GM12878 (cell line): ENCODE measurements at regions not wholly inside any gene's neighbourhood (a gene's known extent, or its start where the extent isn't known, plus 50 kb on each side); places are given as distances from the start of the nearest gene placed in this dataset.

Experiments
- ATAC-seq: fragments of 200-7000 bp; cut with Tn5 transposase; 3 replicates; pipeline ENCODE4 v1.9.1; 2020; ENCODE audit warnings: mild to moderate bottlenecking, moderate library complexity
- BruUV-seq: library from RNA; stranded (reverse); fragments of 400-500 nt; replicated peaks from 2 replicates; lab custom pipeline; 2021; lab: Mats Ljungman, UMichigan
- CTCF ChIA-PET: fragments of 300-600 bp; sonication (Branson Sonifier 250); formaldehyde crosslinking; extraction: SDS; loops from one replicate; lab custom pipeline; 2021; ENCODE audit warnings: inconsistent platforms; lab: Yijun Ruan, JAX
- POLR2A ChIA-PET: fragments of 350-600 bp; formaldehyde crosslinking; extraction: SDS; loops from one replicate; lab custom pipeline; 2021; ENCODE audit warnings: inconsistent platforms; lab: Charles Lee
- RAD21 ChIA-PET: fragments of 300-600 bp; sonication (Branson Sonifier 250); formaldehyde crosslinking; loops from one replicate; lab custom pipeline; 2023; ENCODE audit warnings: antibody characterized with exemption; ENCODE audit not compliant: unreplicated experiment; lab: Charles Lee
- SMC1A ChIA-PET: fragments of 300-600 bp; sonication (Branson Sonifier 250); formaldehyde crosslinking; loops from one replicate; lab custom pipeline; 2023; ENCODE audit not compliant: unreplicated experiment, uncharacterized antibody; lab: Charles Lee
- DNase-seq: peaks from one replicate; pipeline ENCODE4 v3.0.0-alpha.2; 2011; ENCODE audit warnings: low read depth, low spot score
- FAIRE-seq: peaks from 3 replicates; lab custom pipeline; 2011; peaks lifted over from hg19 to GRCh38; lab: Jason Lieb, UNC
- H2AFZ ChIP-seq: 2 replicates; pipeline ENCODE4 v1.6.0; 2011; ENCODE audit warnings: low read depth, low read length, control low read depth; ENCODE audit not compliant: control insufficient read depth
- H3K27ac ChIP-seq: 2 replicates; pipeline ENCODE4 v1.5.1; 2011; ENCODE audit warnings: control low read depth; ENCODE audit not compliant: control insufficient read depth, insufficient read depth
- H3K27me3 ChIP-seq, 2 experiments: replicated peaks in 1 of 2; 2 replicates each; pipeline versions ENCODE4 v1.6.0 to v1.6.1; 2011; ENCODE audit warnings: low read length in 1 of 2; ENCODE audit not compliant: control insufficient read depth in 2 of 2, insufficient read depth in 2 of 2
- H3K36me3 ChIP-seq, 2 experiments: 2 replicates each; pipeline ENCODE4 v1.5.1; 2011; ENCODE audit warnings: low read length in 1 of 2; ENCODE audit not compliant: control insufficient read depth in 2 of 2, insufficient read depth in 2 of 2
- H3K4me1 ChIP-seq: 2 replicates; pipeline ENCODE4 v1.6.1; 2011; ENCODE audit warnings: mild to moderate bottlenecking, low read length, moderate library complexity, mixed read lengths; ENCODE audit not compliant: control insufficient read depth, insufficient read depth
- H3K4me2 ChIP-seq: 2 replicates; pipeline ENCODE4 v1.6.0; 2011; ENCODE audit warnings: control low read depth; ENCODE audit not compliant: control insufficient read depth, insufficient read depth
- H3K4me3 ChIP-seq: fragments of 200-600 bp; sonication (generic); 2 replicates; pipeline ENCODE4 v1.5.1; 2016
- H3K79me2 ChIP-seq: 2 replicates; pipeline ENCODE4 v1.6.0; 2011; ENCODE audit warnings: low read length; ENCODE audit not compliant: control insufficient read depth, insufficient read depth
- H3K9ac ChIP-seq: 2 replicates; pipeline ENCODE4 v1.8.0; 2011; ENCODE audit warnings: low read length, control low read depth, mixed read lengths; ENCODE audit not compliant: control insufficient read depth, insufficient read depth
- H3K9me3 ChIP-seq: replicated peaks from 3 replicates; pipeline ENCODE4 v1.5.1; 2011; ENCODE audit warnings: mild to moderate bottlenecking, low read length; ENCODE audit not compliant: control insufficient read depth, insufficient read depth
- H4K20me1 ChIP-seq: 2 replicates; pipeline ENCODE4 v1.6.0; 2011; ENCODE audit not compliant: control insufficient read depth, insufficient read depth
- CHD4 ChIP-seq: fragments of 200-600 bp; sonication (generic); IDR thresholded peaks from 2 replicates; pipeline ENCODE4 v1.6.1; 2016; ENCODE audit warnings: mild to moderate bottlenecking
- EGR1 ChIP-seq, 2 experiments: IDR thresholded peaks; 1 replicate in 1 of 2; 2 replicates in 1 of 2; pipeline ENCODE4 v1.6.1; 2011 to 2012; ENCODE audit warnings: low read depth in 2 of 2, low read length in 2 of 2, borderline replicate concordance in 1 of 2, mild to moderate bottlenecking in 1 of 2, moderate library complexity in 1 of 2
- FOXM1 ChIP-seq: IDR thresholded peaks from 2 replicates; pipeline ENCODE4 v1.6.1; 2012; ENCODE audit warnings: low read depth, mild to moderate bottlenecking, inconsistent platforms, low read length, moderate library complexity
- MTA2 ChIP-seq: fragments of 450-650 bp; IDR thresholded peaks from 2 replicates; pipeline ENCODE4 v1.6.1; 2016; ENCODE audit warnings: low read depth, mild to moderate bottlenecking, moderate library complexity
- NRF1 ChIP-seq: conservative IDR thresholded peaks from 2 replicates; pipeline ENCODE4 v1.6.1; 2011; ENCODE audit warnings: mild to moderate bottlenecking, low read depth, low read length, improper control_type of control experiment
- PAX8 ChIP-seq: fragments of 450-650 bp; IDR thresholded peaks from 2 replicates; pipeline ENCODE4 v1.6.1; 2017; ENCODE audit warnings: mild to moderate bottlenecking, moderate library complexity
- POU2F2 ChIP-seq: IDR thresholded peaks from 3 replicates; pipeline ENCODE4 v1.6.1; 2011; ENCODE audit warnings: low read depth, mild to moderate bottlenecking, low read length, borderline replicate concordance
- RB1 ChIP-seq: fragments of 450-650 bp; formaldehyde crosslinking; IDR thresholded peaks from 2 replicates; pipeline ENCODE4 v1.6.1; 2017; ENCODE audit warnings: mild to moderate bottlenecking, borderline replicate concordance
- SMARCA5 ChIP-seq: fragments of 450-650 bp; IDR thresholded peaks from 2 replicates; pipeline ENCODE4 v1.6.1; 2017; ENCODE audit warnings: mild to moderate bottlenecking
- SREBF2 ChIP-seq: IDR thresholded peaks from 2 replicates; pipeline ENCODE4 v1.6.1; 2012; ENCODE audit warnings: mild to moderate bottlenecking, low read length
- YBX1 ChIP-seq: fragments of 450-650 bp; IDR thresholded peaks from 2 replicates; pipeline ENCODE4 v1.6.1; 2016; ENCODE audit warnings: antibody characterized with exemption
- ZNF217 ChIP-seq: fragments of 450-650 bp; IDR thresholded peaks from 2 replicates; pipeline ENCODE4 v1.6.1; 2017; ENCODE audit warnings: antibody characterized with exemption, mild to moderate bottlenecking
- WGBS: methylation state at CpG from one replicate; pipeline ENCODE4 v1.1.6; 2016; ENCODE audit warnings: low lambda C conversion rate; ENCODE audit not compliant: insufficient replicate concordance, insufficient coverage; ENCODE audit errors: missing lambda C conversion rate; 5-methylcytosine and 5-hydroxymethylcytosine counted together
- in situ Hi-C: fragments of 300-500 bp; cut with MboI; formaldehyde crosslinking; loops from 9 replicates; pipeline ENCODE4 v1.14.3; 2018; ENCODE audit warnings: mixed read lengths
- intact Hi-C: fragments of 100-400 bp; cut with micrococcal nuclease; formaldehyde crosslinking; loops from one replicate; pipeline ENCODE4 v1.14.2; 2022; ENCODE audit not compliant: unreplicated experiment
- TF ChIP-seq, protein P1 (sequence below): fragments of 450-650 bp; conservative IDR thresholded peaks from 2 replicates; pipeline ENCODE4 v1.6.1; 2017; ENCODE audit warnings: mild to moderate bottlenecking, moderate library complexity
- TF ChIP-seq, protein P2 (sequence below): fragments of 450-650 bp; IDR thresholded peaks from 2 replicates; pipeline ENCODE4 v1.6.1; 2016; ENCODE audit warnings: mild to moderate bottlenecking, moderate library complexity, borderline replicate concordance

DNA sequence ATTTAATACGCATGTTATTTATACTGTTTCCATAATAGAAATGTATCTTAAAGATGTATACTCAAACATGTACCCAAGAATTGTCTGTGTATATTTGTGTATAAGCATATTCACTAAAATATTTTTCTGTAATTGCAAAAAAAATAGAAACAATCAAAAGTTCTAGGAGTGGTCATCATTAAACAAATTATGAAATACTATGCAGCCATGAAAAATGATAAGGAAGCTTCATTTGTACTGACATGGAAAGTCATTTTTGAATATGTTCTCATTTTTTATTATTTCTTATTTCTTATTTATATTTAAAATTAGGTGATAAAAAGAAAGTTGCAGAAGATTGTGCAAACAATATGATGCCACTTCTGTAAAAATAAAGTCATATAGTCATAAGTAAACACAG is 400.0 kb upstream of the AUTS2 start:
- H3K9me3 ChIP-seq, result peaks cover 2% of the 10 kb centered on the region; the same call in 1 of the 3 replicates
- no peak overlapping the region for H2AFZ ChIP-seq
- no peaks in the 10 kb centered on the region for H3K27me3 ChIP-seq
- ChIA-PET POLR2A (no interaction called here), SMC1A (no interaction called here), RAD21 (no interaction called here), CTCF (no interaction called here)
- no peak overlapping the region for H3K4me3 ChIP-seq
- DNase-seq (no peak), FAIRE-seq (no peak), ATAC-seq (no peak)
- TF ChIP-seq, protein P1, sequence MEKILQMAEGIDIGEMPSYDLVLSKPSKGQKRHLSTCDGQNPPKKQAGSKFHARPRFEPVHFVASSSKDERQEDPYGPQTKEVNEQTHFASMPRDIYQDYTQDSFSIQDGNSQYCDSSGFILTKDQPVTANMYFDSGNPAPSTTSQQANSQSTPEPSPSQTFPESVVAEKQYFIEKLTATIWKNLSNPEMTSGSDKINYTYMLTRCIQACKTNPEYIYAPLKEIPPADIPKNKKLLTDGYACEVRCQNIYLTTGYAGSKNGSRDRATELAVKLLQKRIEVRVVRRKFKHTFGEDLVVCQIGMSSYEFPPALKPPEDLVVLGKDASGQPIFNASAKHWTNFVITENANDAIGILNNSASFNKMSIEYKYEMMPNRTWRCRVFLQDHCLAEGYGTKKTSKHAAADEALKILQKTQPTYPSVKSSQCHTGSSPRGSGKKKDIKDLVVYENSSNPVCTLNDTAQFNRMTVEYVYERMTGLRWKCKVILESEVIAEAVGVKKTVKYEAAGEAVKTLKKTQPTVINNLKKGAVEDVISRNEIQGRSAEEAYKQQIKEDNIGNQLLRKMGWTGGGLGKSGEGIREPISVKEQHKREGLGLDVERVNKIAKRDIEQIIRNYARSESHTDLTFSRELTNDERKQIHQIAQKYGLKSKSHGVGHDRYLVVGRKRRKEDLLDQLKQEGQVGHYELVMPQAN, result no peak
- TF ChIP-seq NRF1 (no peak), RB1 (no peak), CHD4 (no peak), SMARCA5 (no peak), EGR1 (IDR thresholded peaks at IDR 0.05; ENCODE audit: borderline replicate concordance in 1 of 2, low read depth in 2 of 2, low read length in 2 of 2) (no peak), FOXM1 (no peak), SREBF2 (no peak), MTA2 (no peak), YBX1 (no peak), ZNF217 (no peak), POU2F2 (no peak), PAX8 (no peak)
- TF ChIP-seq, protein P2, sequence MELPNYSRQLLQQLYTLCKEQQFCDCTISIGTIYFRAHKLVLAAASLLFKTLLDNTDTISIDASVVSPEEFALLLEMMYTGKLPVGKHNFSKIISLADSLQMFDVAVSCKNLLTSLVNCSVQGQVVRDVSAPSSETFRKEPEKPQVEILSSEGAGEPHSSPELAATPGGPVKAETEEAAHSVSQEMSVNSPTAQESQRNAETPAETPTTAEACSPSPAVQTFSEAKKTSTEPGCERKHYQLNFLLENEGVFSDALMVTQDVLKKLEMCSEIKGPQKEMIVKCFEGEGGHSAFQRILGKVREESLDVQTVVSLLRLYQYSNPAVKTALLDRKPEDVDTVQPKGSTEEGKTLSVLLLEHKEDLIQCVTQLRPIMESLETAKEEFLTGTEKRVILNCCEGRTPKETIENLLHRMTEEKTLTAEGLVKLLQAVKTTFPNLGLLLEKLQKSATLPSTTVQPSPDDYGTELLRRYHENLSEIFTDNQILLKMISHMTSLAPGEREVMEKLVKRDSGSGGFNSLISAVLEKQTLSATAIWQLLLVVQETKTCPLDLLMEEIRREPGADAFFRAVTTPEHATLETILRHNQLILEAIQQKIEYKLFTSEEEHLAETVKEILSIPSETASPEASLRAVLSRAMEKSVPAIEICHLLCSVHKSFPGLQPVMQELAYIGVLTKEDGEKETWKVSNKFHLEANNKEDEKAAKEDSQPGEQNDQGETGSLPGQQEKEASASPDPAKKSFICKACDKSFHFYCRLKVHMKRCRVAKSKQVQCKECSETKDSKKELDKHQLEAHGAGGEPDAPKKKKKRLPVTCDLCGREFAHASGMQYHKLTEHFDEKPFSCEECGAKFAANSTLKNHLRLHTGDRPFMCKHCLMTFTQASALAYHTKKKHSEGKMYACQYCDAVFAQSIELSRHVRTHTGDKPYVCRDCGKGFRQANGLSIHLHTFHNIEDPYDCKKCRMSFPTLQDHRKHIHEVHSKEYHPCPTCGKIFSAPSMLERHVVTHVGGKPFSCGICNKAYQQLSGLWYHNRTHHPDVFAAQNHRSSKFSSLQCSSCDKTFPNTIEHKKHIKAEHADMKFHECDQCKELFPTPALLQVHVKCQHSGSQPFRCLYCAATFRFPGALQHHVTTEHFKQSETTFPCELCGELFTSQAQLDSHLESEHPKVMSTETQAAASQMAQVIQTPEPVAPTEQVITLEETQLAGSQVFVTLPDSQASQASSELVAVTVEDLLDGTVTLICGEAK, result no peak
- no peak overlapping the region for H3K9ac ChIP-seq
- in situ Hi-C loops, result no loop called here
- no peaks in the 10 kb centered on the region for H3K4me1 ChIP-seq
- no peaks in the 10 kb centered on the region for H3K36me3 ChIP-seq
- no peaks in the 10 kb centered on the region for H3K79me2 ChIP-seq
- no peaks in the 10 kb centered on the region for H4K20me1 ChIP-seq
- BruUV-seq, result no TSS peak
- WGBS, result 96% methylated on average over 1 of the region's 1 CpG
- intact Hi-C loops, result no loop called here
- H3K27ac ChIP-seq, result no peak overlapping the region
- no peak overlapping the region for H3K4me2 ChIP-seq
